Activated T-helper 17 cell treated with anti-CD3 and anti-CD28 coated beads, Interleukin-2, amount 50 U/mL, for 72 hours (primary cell): ENCODE measurements at regions not wholly inside any gene's neighbourhood (a gene's known extent, or its start where the extent isn't known, plus 50 kb on each side); places are given as distances from the start of the nearest gene placed in this dataset.

Experiments
- ATAC-seq: fragments of 150-1000 bp; cut with Tn5 transposase; replicated peaks from 2 replicates; pipeline ENCODE4 v1.10.0; 2021; ENCODE audit warnings: mild to moderate bottlenecking, moderate library complexity
- H3K27ac Mint-ChIP-seq: one replicate; pipeline ENCODE4 v1.8.0; 2022; ENCODE audit warnings: mixed read lengths
- H3K27me3 Mint-ChIP-seq: one replicate; pipeline ENCODE4 v1.8.0; 2022; ENCODE audit warnings: mixed read lengths
- H3K36me3 Mint-ChIP-seq: one replicate; pipeline ENCODE4 v1.8.0; 2022; ENCODE audit warnings: low read depth, mild to moderate bottlenecking, mixed read lengths
- H3K4me1 Mint-ChIP-seq: one replicate; pipeline ENCODE4 v1.8.0; 2022; ENCODE audit warnings: mixed read lengths
- H3K4me3 Mint-ChIP-seq: one replicate; pipeline ENCODE4 v1.8.0; 2022; ENCODE audit warnings: mild to moderate bottlenecking, mixed read lengths
- H3K9me3 Mint-ChIP-seq: one replicate; pipeline ENCODE4 v1.8.0; 2022; ENCODE audit warnings: mixed read lengths

- ATAC-seq = no peak
- Mint-ChIP-seq H3K27me3 (no peaks in the 10 kb centered on the region), H3K27ac (no peak overlapping the region), H3K36me3 (no peaks in the 10 kb centered on the region), H3K9me3 (peaks cover 8% of the 10 kb centered on the region), H3K4me3 (no peak overlapping the region), H3K4me1 (no peaks in the 10 kb centered on the region)
These were observed 435.8 kb downstream of the CNTN6 start for GRCh38 chr3:1528621-1529020.

GRCh38 chr3:1529676-1530075 lies 436.9 kb downstream of the CNTN6 start:
- Mint-ChIP-seq H3K27me3 (no peaks in the 10 kb centered on the region), H3K4me1 (no peaks in the 10 kb centered on the region), H3K27ac (no peak overlapping the region), H3K36me3 (no peaks in the 10 kb centered on the region), H3K9me3 (peaks cover 16% of the 10 kb centered on the region), H3K4me3 (no peak overlapping the region)
- no peak for ATAC-seq

GRCh38 chr3:1531981-1532380 lies 439.2 kb downstream of the CNTN6 start:
- Mint-ChIP-seq H3K36me3 (no peaks in the 10 kb centered on the region), H3K9me3 (peaks cover 25% of the 10 kb centered on the region), H3K4me3 (no peak overlapping the region), H3K27me3 (no peaks in the 10 kb centered on the region), H3K4me1 (no peaks in the 10 kb centered on the region), H3K27ac (no peak overlapping the region)
- no peak for ATAC-seq

GRCh38 chr3:1532935-1533606 lies 440.2 kb downstream of the CNTN6 start:
- no peak for ATAC-seq
- peaks cover 28% of the 10 kb centered on the region for H3K9me3 Mint-ChIP-seq
- no peaks in the 10 kb centered on the region for H3K4me1 Mint-ChIP-seq
- no peak overlapping the region for H3K27ac Mint-ChIP-seq
- no peak overlapping the region for H3K4me3 Mint-ChIP-seq
- no peaks in the 10 kb centered on the region for H3K36me3 Mint-ChIP-seq
- H3K27me3 Mint-ChIP-seq = no peaks in the 10 kb centered on the region

GRCh38 chr3:1533763-1534162 lies 440.9 kb downstream of the CNTN6 start:
- Mint-ChIP-seq H3K4me1 (no peaks in the 10 kb centered on the region), H3K9me3 (peaks cover 26% of the 10 kb centered on the region), H3K4me3 (no peak overlapping the region), H3K27me3 (no peaks in the 10 kb centered on the region), H3K27ac (no peak overlapping the region), H3K36me3 (no peaks in the 10 kb centered on the region)
- ATAC-seq = no peak

- no peaks in the 10 kb centered on the region for H3K27me3 Mint-ChIP-seq
- peaks cover 30% of the 10 kb centered on the region for H3K9me3 Mint-ChIP-seq
- H3K4me3 Mint-ChIP-seq = no peak overlapping the region
- H3K4me1 Mint-ChIP-seq = no peaks in the 10 kb centered on the region
- no peak for ATAC-seq
- no peak overlapping the region for H3K27ac Mint-ChIP-seq
- H3K36me3 Mint-ChIP-seq = no peaks in the 10 kb centered on the region
These were observed 441.4 kb downstream of the CNTN6 start for GRCh38 chr3:1534252-1534651.

GRCh38 chr3:1535361-1535760 lies 442.5 kb downstream of the CNTN6 start:
- no peaks in the 10 kb centered on the region for H3K27me3 Mint-ChIP-seq
- H3K36me3 Mint-ChIP-seq = no peaks in the 10 kb centered on the region
- no peak overlapping the region for H3K4me3 Mint-ChIP-seq
- H3K4me1 Mint-ChIP-seq = no peaks in the 10 kb centered on the region
- ATAC-seq = no peak
- peaks cover 31% of the 10 kb centered on the region for H3K9me3 Mint-ChIP-seq
- H3K27ac Mint-ChIP-seq = no peak overlapping the region

- Mint-ChIP-seq H3K4me1 (no peaks in the 10 kb centered on the region), H3K9me3 (peaks cover 19% of the 10 kb centered on the region), H3K36me3 (no peaks in the 10 kb centered on the region), H3K27ac (no peak overlapping the region), H3K4me3 (no peak overlapping the region), H3K27me3 (no peaks in the 10 kb centered on the region)
- ATAC-seq = no peak
These were observed 447.9 kb downstream of the CNTN6 start for GRCh38 chr3:1540686-1541085.

GRCh38 chr3:1551741-1552140 lies 458.9 kb downstream of the CNTN6 start:
- ATAC-seq = no peak
- Mint-ChIP-seq H3K27me3 (no peaks in the 10 kb centered on the region), H3K9me3 (peaks cover 4% of the 10 kb centered on the region), H3K27ac (no peak overlapping the region), H3K4me3 (no peak overlapping the region), H3K4me1 (no peaks in the 10 kb centered on the region), H3K36me3 (no peaks in the 10 kb centered on the region)

GRCh38 chr3:1552831-1553230 lies 460.0 kb downstream of the CNTN6 start:
- H3K27ac Mint-ChIP-seq = no peak overlapping the region
- H3K27me3 Mint-ChIP-seq = no peaks in the 10 kb centered on the region
- ATAC-seq = no peak

GRCh38 chr3:1561427-1561826 lies 468.6 kb downstream of the CNTN6 start:
- no peak for ATAC-seq
- Mint-ChIP-seq H3K27me3 (no peaks in the 10 kb centered on the region), H3K36me3 (no peaks in the 10 kb centered on the region), H3K4me3 (no peak overlapping the region), H3K27ac (no peak overlapping the region), H3K4me1 (no peaks in the 10 kb centered on the region), H3K9me3 (peaks cover 13% of the 10 kb centered on the region)

More at GRCh38 chr3:1552831-1553230, 460.0 kb downstream of the CNTN6 start:
- no peaks in the 10 kb centered on the region for H3K4me1 Mint-ChIP-seq
- peaks cover 3% of the 10 kb centered on the region for H3K9me3 Mint-ChIP-seq
- no peak overlapping the region for H3K4me3 Mint-ChIP-seq
- no peaks in the 10 kb centered on the region for H3K36me3 Mint-ChIP-seq

- ATAC-seq = no peak
- Mint-ChIP-seq H3K9me3 (peaks cover 6% of the 10 kb centered on the region), H3K4me1 (no peaks in the 10 kb centered on the region), H3K4me3 (no peak overlapping the region), H3K36me3 (no peaks in the 10 kb centered on the region), H3K27ac (no peak overlapping the region), H3K27me3 (no peaks in the 10 kb centered on the region)
These were observed 478.9 kb downstream of the CNTN6 start for GRCh38 chr3:1571736-1572135.

- no peak overlapping the region for H3K4me3 Mint-ChIP-seq
These were observed 483.2 kb downstream of the CNTN6 start for GRCh38 chr3:1576047-1576446.

GRCh38 chr3:1578124-1578806 lies 485.4 kb downstream of the CNTN6 start:
- Mint-ChIP-seq H3K36me3 (no peaks in the 10 kb centered on the region), H3K4me3 (no peak overlapping the region), H3K9me3 (peaks cover 4% of the 10 kb centered on the region), H3K4me1 (no peaks in the 10 kb centered on the region), H3K27ac (no peak overlapping the region), H3K27me3 (no peaks in the 10 kb centered on the region)
- no peak for ATAC-seq

More at GRCh38 chr3:1576047-1576446, 483.2 kb downstream of the CNTN6 start:
- H3K4me1 Mint-ChIP-seq = no peaks in the 10 kb centered on the region
- no peaks in the 10 kb centered on the region for H3K36me3 Mint-ChIP-seq
- H3K9me3 Mint-ChIP-seq = peaks cover 4% of the 10 kb centered on the region
- no peak for ATAC-seq
- no peaks in the 10 kb centered on the region for H3K27me3 Mint-ChIP-seq
- no peak overlapping the region for H3K27ac Mint-ChIP-seq

GRCh38 chr3:1583044-1583443 lies 490.2 kb downstream of the CNTN6 start:
- Mint-ChIP-seq H3K27ac (no peak overlapping the region), H3K9me3 (peaks cover 10% of the 10 kb centered on the region), H3K36me3 (no peaks in the 10 kb centered on the region), H3K27me3 (no peaks in the 10 kb centered on the region), H3K4me3 (no peak overlapping the region), H3K4me1 (no peaks in the 10 kb centered on the region)
- ATAC-seq = no peak
